ENCODE measurements at regions not wholly inside any gene's neighbourhood (a gene's known extent, or its start where the extent isn't known, plus 50 kb on each side); places are given as distances from the start of the nearest gene placed in this dataset.

DNA sequence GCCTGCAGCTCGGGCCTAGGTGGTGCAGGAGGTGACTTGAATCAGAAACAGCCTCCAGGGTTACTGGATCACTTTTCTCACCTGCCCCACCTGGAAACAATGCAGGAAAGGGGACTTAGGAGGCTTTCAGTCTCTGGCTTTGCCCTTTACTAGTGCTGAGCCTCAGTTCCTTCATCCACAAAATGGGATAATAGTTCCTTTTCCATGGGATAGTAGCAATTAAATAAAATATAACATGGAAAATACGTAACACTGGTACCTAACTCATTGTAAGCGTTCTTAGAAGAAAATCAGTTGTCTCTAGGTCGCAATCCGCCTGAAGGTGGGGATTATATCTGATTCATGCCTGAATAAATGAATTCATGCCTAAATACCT lies 91.4 kb upstream of the CALM2 start:
- H3K4me1 Mint-ChIP-seq = peaks cover 17 to 26% (median 21%) of the 10 kb centered on the region in 3 donors
- no peaks in the 10 kb centered on the region for H3K27me3 Mint-ChIP-seq
- DNase-seq (no peak), ATAC-seq (ENCODE audit: low read depth in 2 of 2) (no peak)
- H3K9me3 Mint-ChIP-seq = no peaks in the 10 kb centered on the region
- no peak overlapping the region for H3K27ac Mint-ChIP-seq
- H3K36me3 Mint-ChIP-seq = no peaks in the 10 kb centered on the region
- no peak overlapping the region for H3K4me3 Mint-ChIP-seq

DNA sequence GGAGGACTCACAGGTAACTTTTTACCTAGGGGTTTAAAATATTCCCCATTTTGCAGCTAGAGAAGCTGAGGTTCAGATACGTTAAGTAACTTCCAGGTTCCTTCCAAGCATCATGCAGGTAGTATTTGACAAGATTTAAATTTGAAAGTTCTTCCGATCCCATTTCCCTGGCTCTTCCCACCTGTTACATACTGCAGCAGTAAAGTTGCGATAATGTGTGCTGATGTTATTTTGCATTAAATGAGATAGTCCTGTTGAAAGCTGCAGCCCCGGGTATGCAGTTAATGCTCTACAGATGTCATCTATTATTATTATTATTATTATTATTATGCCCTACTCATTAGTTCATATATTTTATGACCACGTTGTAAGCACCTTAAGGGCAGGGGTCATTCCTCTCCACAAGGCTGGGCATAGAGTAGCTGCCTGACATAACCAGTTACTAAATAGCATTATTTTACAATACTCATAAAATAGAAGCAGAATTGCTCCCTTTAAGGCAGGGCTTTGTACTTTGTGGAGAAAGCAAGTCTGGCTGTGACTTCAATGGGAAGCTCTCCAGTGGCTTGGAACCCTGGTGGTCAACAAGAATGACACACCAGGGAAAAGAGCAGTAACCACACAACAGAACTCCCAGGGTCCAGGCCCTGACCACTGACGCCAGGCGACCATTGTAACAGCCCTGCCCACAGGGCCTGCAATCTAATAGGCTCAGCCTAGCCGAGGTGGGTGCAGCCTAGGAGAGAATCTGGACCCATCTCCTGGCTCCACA lies 90.8 kb upstream of the CALM2 start:
- Mint-ChIP-seq H3K9me3 (no peaks in the 10 kb centered on the region), H3K4me1 (peaks cover 15 to 21% (median 18%) of the 10 kb centered on the region in 3 donors), H3K27me3 (no peaks in the 10 kb centered on the region), H3K27ac (no peak overlapping the region), H3K36me3 (no peaks in the 10 kb centered on the region), H3K4me3 (no peak overlapping the region)
- ATAC-seq (ENCODE audit: low read depth in 2 of 2) = no peak
- DNase-seq = no peak

DNA sequence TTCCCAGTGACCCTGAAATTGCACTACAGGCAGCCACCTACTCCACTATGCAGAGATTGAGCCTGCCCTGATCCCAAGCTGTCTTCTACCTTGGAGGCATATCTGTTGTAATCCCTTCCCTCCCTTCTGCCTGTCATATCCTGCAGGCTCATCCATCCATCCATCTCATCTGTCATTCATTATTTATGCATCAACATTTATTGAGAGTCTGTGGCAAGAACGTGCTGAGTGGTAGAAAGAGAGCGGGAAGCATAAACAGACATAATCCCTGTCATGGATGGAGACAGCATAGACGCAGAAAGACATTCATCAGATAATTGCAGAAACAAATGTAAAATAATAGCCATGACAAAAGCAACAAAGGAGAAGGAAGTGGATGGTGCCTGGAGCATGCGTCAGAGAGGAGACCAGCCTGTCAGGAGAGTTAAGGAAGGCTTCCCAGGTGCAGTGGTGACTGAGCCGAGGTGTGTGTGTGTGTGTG lies 89.5 kb upstream of the CALM2 start:
- H3K4me3 Mint-ChIP-seq = no peak overlapping the region
- H3K27ac Mint-ChIP-seq = peak overlapping the region in 1 of 6 donors; percentile 34
- no peaks in the 10 kb centered on the region for H3K27me3 Mint-ChIP-seq
- H3K36me3 Mint-ChIP-seq = no peaks in the 10 kb centered on the region
- no peaks in the 10 kb centered on the region for H3K9me3 Mint-ChIP-seq
- no peak for DNase-seq
- ATAC-seq (ENCODE audit: low read depth in 2 of 2) = no peak
- peaks cover 3 to 7% (median 5%) of the 10 kb centered on the region in 3 donors for H3K4me1 Mint-ChIP-seq

DNA sequence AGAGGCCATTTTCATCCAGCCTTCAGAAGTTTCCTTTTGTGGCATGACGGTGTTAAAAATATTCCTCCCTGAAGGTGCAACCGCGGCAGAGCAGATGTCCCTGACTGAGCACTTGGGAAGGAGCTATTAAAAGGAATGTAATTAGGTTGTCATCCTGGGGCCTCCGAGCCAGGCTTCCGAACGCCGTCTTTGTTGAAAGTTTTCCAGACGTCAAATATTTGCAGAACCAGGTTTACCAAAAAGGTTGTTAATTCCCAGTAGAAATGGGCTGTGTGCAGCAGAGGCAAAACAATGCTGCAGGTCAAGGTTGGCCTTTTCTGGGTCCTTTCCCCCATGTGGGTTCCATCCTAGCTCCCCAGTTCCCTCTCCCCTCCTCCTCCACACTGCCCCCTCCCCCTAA lies 88.8 kb upstream of the CALM2 start:
- Mint-ChIP-seq H3K4me3 (no peak overlapping the region), H3K4me1 (peaks cover 0 to under 1% (median under 1%) of the 10 kb centered on the region in 3 donors), H3K36me3 (peaks cover 0 to under 1% of the 10 kb centered on the region in 2 donors), H3K27me3 (no peaks in the 10 kb centered on the region), H3K27ac (no peak overlapping the region), H3K9me3 (no peaks in the 10 kb centered on the region)
- DNase-seq (no peak), ATAC-seq (ENCODE audit: low read depth in 2 of 2) (no peak)

DNA sequence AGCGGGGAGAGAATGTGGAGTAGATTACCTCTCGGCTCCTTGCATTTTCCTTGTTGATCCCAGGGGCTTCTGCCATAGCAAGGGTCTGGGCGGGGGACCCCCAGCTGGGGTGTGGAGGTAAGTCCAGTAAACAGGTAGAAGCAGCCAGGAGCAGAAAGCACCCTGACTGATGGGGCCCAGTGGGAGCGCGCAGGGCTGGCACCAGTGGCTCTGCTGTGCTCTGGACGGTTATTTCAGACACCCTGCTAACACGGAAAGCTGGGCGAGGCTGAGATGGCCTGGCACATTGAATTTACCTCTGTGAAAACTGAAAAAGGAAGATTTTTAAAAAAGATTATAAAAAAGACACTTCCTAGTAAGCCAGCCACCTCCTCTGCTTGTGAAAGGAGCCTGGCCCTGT lies 88.4 kb upstream of the CALM2 start:
- Mint-ChIP-seq H3K27ac (no peak overlapping the region), H3K4me3 (no peak overlapping the region), H3K9me3 (peaks cover 0 to 5% (median 3%) of the 10 kb centered on the region in 7 donors), H3K36me3 (peaks cover 0 to 6% of the 10 kb centered on the region in 2 donors), H3K27me3 (no peaks in the 10 kb centered on the region), H3K4me1 (peaks cover 0 to 4% (median 0%) of the 10 kb centered on the region in 3 donors)
- no peak for DNase-seq
- no peak for ATAC-seq (ENCODE audit: low read depth in 2 of 2)

DNA sequence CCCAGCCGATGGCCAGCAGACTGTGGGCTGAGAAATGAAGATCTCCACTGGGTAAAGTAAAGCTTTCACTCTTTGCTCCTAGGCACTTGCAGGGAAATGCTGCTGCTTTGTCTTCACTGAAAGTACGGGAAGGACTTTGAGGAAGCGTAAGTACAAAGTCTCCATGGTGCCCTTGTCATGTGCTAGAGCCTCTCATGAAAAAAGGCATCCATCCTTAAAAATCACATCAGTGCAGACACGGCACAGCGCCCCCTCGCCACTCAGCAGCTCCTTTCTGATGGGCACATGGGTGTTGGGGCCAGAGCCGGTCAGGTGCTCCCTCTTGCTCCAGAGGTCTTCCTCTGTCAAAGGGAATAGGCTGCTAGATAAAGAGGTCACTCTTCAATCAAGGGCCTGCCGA lies 87.8 kb upstream of the CALM2 start:
- no peak overlapping the region for H3K4me3 Mint-ChIP-seq
- peaks cover 0 to 5% (median 0%) of the 10 kb centered on the region in 3 donors for H3K4me1 Mint-ChIP-seq
- DNase-seq (no peak), ATAC-seq (ENCODE audit: low read depth in 2 of 2) (no peak)
- peaks cover 0 to 9% of the 10 kb centered on the region in 2 donors for H3K36me3 Mint-ChIP-seq
- no peaks in the 10 kb centered on the region for H3K27me3 Mint-ChIP-seq
- H3K9me3 Mint-ChIP-seq = peaks cover 0 to 6% (median 5%) of the 10 kb centered on the region in 7 donors
- H3K27ac Mint-ChIP-seq = no peak overlapping the region

DNA sequence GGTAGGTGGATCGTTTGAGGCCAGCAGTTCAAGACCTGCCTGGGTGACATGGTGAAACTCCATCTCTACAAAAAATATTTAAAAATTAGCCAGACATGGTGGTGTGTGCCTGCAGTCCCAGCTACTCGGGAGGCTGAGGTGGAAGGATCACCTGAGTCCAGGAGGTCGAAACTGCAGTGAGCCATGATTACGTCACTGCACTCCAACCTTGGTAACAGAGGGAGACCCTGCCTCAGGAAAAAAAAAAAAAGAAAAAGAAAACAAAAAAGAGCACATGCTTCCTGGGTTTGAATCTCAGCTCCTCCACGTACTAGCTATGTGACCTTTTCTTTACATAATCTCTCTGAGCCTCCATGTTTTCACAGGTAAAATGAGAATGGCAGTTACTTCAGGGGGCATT lies 86.3 kb upstream of the CALM2 start:
- Mint-ChIP-seq H3K4me1 (peaks cover 0 to 5% (median 0%) of the 10 kb centered on the region in 3 donors), H3K27me3 (no peaks in the 10 kb centered on the region), H3K27ac (no peak overlapping the region), H3K4me3 (no peak overlapping the region), H3K36me3 (peaks cover 0 to 9% of the 10 kb centered on the region in 2 donors), H3K9me3 (peaks cover 0 to 6% (median 5%) of the 10 kb centered on the region in 7 donors)
- DNase-seq (no peak), ATAC-seq (ENCODE audit: low read depth in 2 of 2) (no peak)

DNA sequence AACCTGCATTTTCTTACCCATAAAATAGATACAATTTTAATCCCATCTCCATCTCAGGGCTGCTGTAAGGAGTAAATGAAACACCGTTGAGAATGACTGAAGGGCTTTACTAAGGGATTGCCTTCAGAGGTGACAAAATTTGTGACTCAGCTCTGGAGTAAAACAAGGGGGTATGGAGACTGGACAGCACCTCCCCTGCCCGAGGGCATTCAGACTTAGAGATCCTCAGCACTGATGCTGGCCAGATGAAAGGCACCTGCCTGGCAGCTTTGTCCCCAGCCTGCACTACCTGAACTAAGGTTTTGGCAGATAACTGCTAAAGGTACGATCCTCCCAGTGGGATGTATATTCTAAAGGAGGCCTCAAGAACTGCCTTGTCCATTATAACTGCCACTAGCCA lies 84.7 kb upstream of the CALM2 start:
- Mint-ChIP-seq H3K36me3 (peaks cover 0 to 9% of the 10 kb centered on the region in 2 donors), H3K27me3 (no peaks in the 10 kb centered on the region), H3K4me3 (no peak overlapping the region), H3K9me3 (peaks cover 0 to 6% (median 5%) of the 10 kb centered on the region in 7 donors), H3K4me1 (peaks cover 0 to 5% (median 0%) of the 10 kb centered on the region in 3 donors), H3K27ac (no peak overlapping the region)
- no peak for DNase-seq
- ATAC-seq (ENCODE audit: low read depth in 2 of 2) = no peak

DNA sequence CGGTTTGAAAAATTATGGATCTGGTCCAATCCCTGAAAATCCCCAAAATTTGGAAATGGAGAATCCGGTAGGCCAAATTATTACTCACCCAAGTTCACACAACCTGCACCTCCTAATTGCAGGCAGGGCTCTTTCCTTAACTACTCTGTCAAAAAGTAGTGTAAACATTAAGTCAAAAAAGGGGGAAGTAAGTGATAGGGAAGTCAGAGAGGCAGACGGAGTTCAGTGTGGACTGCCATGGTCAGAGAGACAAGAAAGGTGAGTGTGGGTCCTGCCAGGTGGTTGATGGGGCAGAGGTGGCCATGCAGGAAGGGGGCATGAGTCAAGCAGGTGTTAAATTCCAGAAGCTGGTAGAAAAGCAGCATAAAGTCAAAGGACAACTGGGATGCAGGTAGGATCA lies 83.5 kb upstream of the CALM2 start:
- peaks cover 0 to 5% (median 2%) of the 10 kb centered on the region in 3 donors for H3K4me1 Mint-ChIP-seq
- H3K9me3 Mint-ChIP-seq = peaks cover 0 to 6% (median 5%) of the 10 kb centered on the region in 7 donors
- H3K36me3 Mint-ChIP-seq = peaks cover 0 to 9% of the 10 kb centered on the region in 2 donors
- no peak for DNase-seq
- peak overlapping the region in 1 of 6 donors; percentile 24 for H3K27ac Mint-ChIP-seq
- H3K27me3 Mint-ChIP-seq = no peaks in the 10 kb centered on the region
- no peak overlapping the region for H3K4me3 Mint-ChIP-seq
- no peak for ATAC-seq (ENCODE audit: low read depth in 2 of 2)

DNA sequence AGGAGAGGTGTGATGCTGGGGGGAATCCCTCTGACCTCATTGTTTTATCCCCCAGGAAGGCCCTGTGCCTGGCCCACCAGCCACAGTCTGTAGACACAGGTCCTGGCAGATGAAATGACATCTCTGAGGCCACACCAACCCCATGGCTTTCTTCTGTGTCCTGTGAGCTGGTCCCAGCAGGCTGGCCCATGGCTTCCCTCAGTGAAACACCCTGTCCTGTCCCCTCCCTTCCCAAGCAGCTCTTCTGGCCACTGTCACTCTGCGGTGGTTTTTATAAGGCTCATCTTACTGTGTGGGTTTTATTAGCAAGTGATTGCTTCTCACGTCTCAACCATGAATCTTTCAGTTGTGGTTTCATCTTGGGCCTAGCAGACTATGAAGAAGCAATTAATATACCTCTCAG lies 81.6 kb upstream of the CALM2 start:
- DNase-seq (no peak), ATAC-seq (ENCODE audit: low read depth in 2 of 2) (no peak)
- peak overlapping the region in 1 of 6 donors; percentile 16 for H3K27ac Mint-ChIP-seq
- peaks cover 0 to 6% (median 5%) of the 10 kb centered on the region in 7 donors for H3K9me3 Mint-ChIP-seq
- H3K4me3 Mint-ChIP-seq = no peak overlapping the region
- H3K4me1 Mint-ChIP-seq = peaks cover 10 to 17% (median 11%) of the 10 kb centered on the region in 3 donors
- no peaks in the 10 kb centered on the region for H3K27me3 Mint-ChIP-seq
- H3K36me3 Mint-ChIP-seq = peaks cover 0 to 9% of the 10 kb centered on the region in 2 donors

DNA sequence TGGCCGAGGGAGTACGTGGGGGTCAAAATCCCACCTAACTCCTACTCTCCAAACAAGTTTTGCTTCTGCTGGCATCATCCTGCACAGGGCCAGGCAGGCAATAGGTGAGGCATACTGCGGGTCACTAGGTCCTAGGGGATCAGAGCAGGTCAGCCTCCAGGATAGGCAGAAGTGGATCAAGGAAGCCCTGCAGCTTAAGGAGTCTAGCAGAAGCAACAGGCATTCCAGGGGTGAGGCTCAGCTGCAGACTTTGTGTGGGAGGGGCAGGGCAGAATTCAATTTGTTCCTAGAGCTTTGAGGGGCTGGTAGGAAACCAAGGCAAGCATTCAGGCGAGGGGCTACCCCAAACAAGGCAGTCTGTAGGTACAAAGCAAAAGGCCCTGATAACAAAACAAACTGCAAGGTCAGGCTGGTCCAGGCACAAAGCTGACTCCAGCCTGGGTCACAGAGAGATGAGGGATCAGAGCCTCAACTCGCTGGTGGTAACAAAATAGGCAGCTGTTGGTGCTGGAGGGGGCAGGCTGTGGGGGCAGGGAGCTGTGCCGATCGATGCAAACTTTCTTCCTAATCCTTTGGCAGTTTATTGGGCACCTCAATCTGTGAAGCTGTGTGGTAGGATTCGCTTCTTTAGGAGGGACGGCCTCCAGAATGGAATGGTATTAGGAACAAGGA lies 80.2 kb upstream of the CALM2 start:
- Mint-ChIP-seq H3K4me1 (peaks cover 10 to 17% (median 11%) of the 10 kb centered on the region in 3 donors), H3K36me3 (peaks cover 0 to 9% of the 10 kb centered on the region in 2 donors), H3K9me3 (peaks cover 0 to 6% (median 5%) of the 10 kb centered on the region in 7 donors), H3K27ac (peak overlapping the region in 2 of 6 donors; percentile 20 to 39), H3K27me3 (no peaks in the 10 kb centered on the region), H3K4me3 (no peak overlapping the region)
- ATAC-seq (ENCODE audit: low read depth in 2 of 2) (no peak), DNase-seq (no peak)

DNA sequence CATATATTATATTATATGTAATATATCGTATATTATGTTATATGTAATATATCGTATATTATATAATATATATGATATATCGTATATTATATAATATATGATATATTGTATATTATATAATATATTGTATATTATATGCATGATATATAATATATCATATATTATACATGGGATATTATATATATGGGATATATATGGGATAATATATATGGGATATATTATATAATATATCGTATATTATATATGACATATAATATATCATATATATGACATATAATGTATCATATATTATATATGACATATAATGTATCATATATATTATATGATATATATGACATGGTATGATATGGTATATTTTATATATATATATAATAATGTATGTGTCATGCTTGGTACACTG lies 79.5 kb upstream of the CALM2 start:
- Mint-ChIP-seq H3K27me3 (no peaks in the 10 kb centered on the region), H3K4me3 (no peak overlapping the region), H3K36me3 (peaks cover 0 to 9% of the 10 kb centered on the region in 2 donors), H3K9me3 (peaks cover 0 to 6% (median 5%) of the 10 kb centered on the region in 7 donors), H3K4me1 (peaks cover 10 to 17% (median 11%) of the 10 kb centered on the region in 3 donors), H3K27ac (no peak overlapping the region)
- ATAC-seq (ENCODE audit: low read depth in 2 of 2) (no peak), DNase-seq (no peak)

DNA sequence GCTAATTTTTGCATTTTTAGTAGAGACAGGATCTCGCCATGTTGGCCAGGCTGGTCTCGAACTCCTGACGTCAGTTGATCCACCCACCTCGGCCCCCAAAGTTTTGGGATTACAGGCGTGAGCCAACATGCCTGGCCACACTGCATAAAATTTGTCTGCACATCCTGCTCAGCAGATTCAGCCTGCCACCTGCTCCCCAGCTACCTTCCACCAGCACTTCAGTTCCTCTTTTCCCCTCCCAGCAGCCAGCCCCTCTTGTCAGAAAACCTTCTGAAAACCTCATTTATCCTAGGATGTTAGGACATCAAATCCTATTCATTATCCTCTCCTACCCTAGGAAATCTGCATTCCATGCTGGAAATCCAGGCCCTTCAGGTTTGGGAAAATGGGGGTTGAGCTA lies 78.2 kb upstream of the CALM2 start:
- Mint-ChIP-seq H3K9me3 (no peaks in the 10 kb centered on the region), H3K4me3 (peak overlapping the region in 1 of 8 donors; percentile 30), H3K27ac (peak overlapping the region in 1 of 6 donors; percentile 49), H3K27me3 (no peaks in the 10 kb centered on the region), H3K4me1 (peaks cover 5 to 17% (median 11%) of the 10 kb centered on the region in 3 donors), H3K36me3 (peaks cover 0 to under 1% of the 10 kb centered on the region in 2 donors)
- ATAC-seq (ENCODE audit: low read depth in 2 of 2) (peak; percentile 61 to 87), DNase-seq (peak; percentile 14)

DNA sequence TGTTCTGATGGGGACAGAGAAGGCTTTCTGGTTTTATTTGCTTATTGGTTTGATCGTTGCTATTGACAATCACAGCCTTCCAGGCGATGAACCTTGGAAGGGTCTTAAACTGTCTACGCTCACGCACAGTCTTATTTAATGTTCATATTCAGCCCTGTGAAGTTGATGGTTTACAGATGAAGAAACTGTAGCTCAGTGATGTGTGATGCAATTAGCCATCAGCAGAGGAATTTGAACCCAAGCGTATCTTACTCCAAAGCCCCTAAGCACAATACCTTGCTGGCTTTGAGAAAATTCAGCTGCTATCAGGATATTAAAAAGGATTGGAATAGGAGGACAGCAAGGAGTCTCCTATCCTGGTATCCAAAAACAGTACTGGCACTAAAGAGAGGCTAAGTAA lies 77.1 kb upstream of the CALM2 start:
- Mint-ChIP-seq H3K9me3 (no peaks in the 10 kb centered on the region), H3K36me3 (no peaks in the 10 kb centered on the region), H3K27ac (no peak overlapping the region), H3K4me3 (no peak overlapping the region), H3K4me1 (peaks cover 5 to 17% (median 11%) of the 10 kb centered on the region in 3 donors), H3K27me3 (no peaks in the 10 kb centered on the region)
- ATAC-seq (ENCODE audit: low read depth in 2 of 2) (no peak), DNase-seq (no peak)
